SU-DHL-6 (cell line): ENCODE measurements at regions not wholly inside any gene's neighbourhood (a gene's known extent, or its start where the extent isn't known, plus 50 kb on each side); places are given as distances from the start of the nearest gene placed in this dataset.

Source experiments
- H2AFZ ChIP-seq: fragments of 200-600 bp; sonication (generic); 2 replicates; pipeline ENCODE4 v1.6.1; 2014; ENCODE audit warnings: low read depth, mild to moderate bottlenecking, moderate library complexity, mixed read lengths, antibody characterized with exemption, low read length; ENCODE audit not compliant: severe bottlenecking
- H3F3A ChIP-seq: fragments of 200-600 bp; shearing (Covaris generic); 2 replicates; pipeline ENCODE4 v1.6.0; 2016; ENCODE audit warnings: antibody characterized with exemption, mild to moderate bottlenecking; ENCODE audit not compliant: insufficient read depth
- H3K27ac ChIP-seq: fragments of 200-600 bp; sonication (generic); 2 replicates; pipeline ENCODE4 v1.5.1; 2016; ENCODE audit warnings: low read depth, mild to moderate bottlenecking, low read length, moderate library complexity, mixed read lengths
- H3K27me3 ChIP-seq: fragments of 200-600 bp; sonication (generic), shearing (Covaris generic); 2 replicates; pipeline ENCODE4 v1.6.0; 2014; ENCODE audit warnings: mild to moderate bottlenecking, low read length
- H3K36me3 ChIP-seq: fragments of 200-600 bp; sonication (generic); 2 replicates; pipeline ENCODE4 v1.6.1; 2014; ENCODE audit warnings: mild to moderate bottlenecking, low read length, mixed read lengths
- H3K4me2 ChIP-seq: fragments of 300-600, 200-600 bp; shearing (Covaris generic), sonication (generic); 2 replicates; pipeline ENCODE4 v1.6.0; 2014; ENCODE audit warnings: low read length, low read depth, mild to moderate bottlenecking; ENCODE audit not compliant: poor library complexity, severe bottlenecking
- H3K4me3 ChIP-seq: fragments of 200-600 bp; sonication (generic); 2 replicates; pipeline ENCODE4 v1.5.1; 2014; ENCODE audit warnings: antibody characterized with exemption, low read length, mild to moderate bottlenecking, mixed read lengths; ENCODE audit not compliant: insufficient read depth, poor library complexity, severe bottlenecking
- H3K79me2 ChIP-seq: fragments of 200-600 bp; sonication (generic); 2 replicates; pipeline ENCODE4 v1.6.1; 2014; ENCODE audit warnings: mild to moderate bottlenecking, low read length, moderate library complexity; ENCODE audit not compliant: insufficient read depth
- H3K9ac ChIP-seq: fragments of 200-600 bp; sonication (generic); 2 replicates; pipeline ENCODE4 v1.7.0; 2014; ENCODE audit warnings: mild to moderate bottlenecking, low read length
- H3K9me2 ChIP-seq: fragments of 200-600 bp; sonication (generic); replicated peaks from 2 replicates; pipeline ENCODE4 v1.6.1; 2014; ENCODE audit warnings: low read length; ENCODE audit not compliant: insufficient read depth
- H3K9me3 ChIP-seq: fragments of 200-600 bp; sonication (generic); 2 replicates; pipeline ENCODE4 v1.6.1; 2014; ENCODE audit warnings: low read length, mixed read lengths; ENCODE audit not compliant: insufficient read depth
- H4K20me1 ChIP-seq: fragments of 200-600 bp; sonication (generic); 2 replicates; pipeline ENCODE4 v1.6.1; 2014; ENCODE audit warnings: low read depth, mild to moderate bottlenecking, antibody characterized with exemption, low read length, moderate library complexity, mixed read lengths
- CTCF ChIP-seq: fragments of 200-600 bp; sonication (generic); IDR thresholded peaks from one replicate; pipeline ENCODE4 v1.5.1; 2017; ENCODE audit warnings: antibody characterized with exemption, mild to moderate bottlenecking, low read length, moderate library complexity; ENCODE audit not compliant: insufficient read depth, poor library complexity, severe bottlenecking
- EZH2phosphoT487 ChIP-seq: fragments of 200-600 bp; sonication (generic), shearing (Covaris generic); conservative IDR thresholded peaks from 2 replicates; pipeline ENCODE4 v1.6.1; 2018; ENCODE audit warnings: mild to moderate bottlenecking, antibody characterized with exemption, low read length, moderate library complexity, mixed read lengths

- Histone ChIP-seq H2AFZ (no peak overlapping the region), H3K36me3 (no peaks in the 10 kb centered on the region), H3K4me2 (no peak overlapping the region), H3K79me2 (no peaks in the 10 kb centered on the region), H4K20me1 (no peaks in the 10 kb centered on the region), H3K4me3 (no peak overlapping the region), H3K9me3 (no peaks in the 10 kb centered on the region), H3K27ac (no peak overlapping the region), H3F3A (no peaks in the 10 kb centered on the region), H3K9me2 (no peaks in the 10 kb centered on the region), H3K27me3 (no peaks in the 10 kb centered on the region), H3K9ac (no peak overlapping the region)
- TF ChIP-seq CTCF (no peak), EZH2phosphoT487 (no peak)
Measured at GRCh38 chr5:82408033-82408432, 129.9 kb upstream of the RPS23 start.

- TF ChIP-seq EZH2phosphoT487 (no peak), CTCF (no peak)
- no peak overlapping the region for H2AFZ ChIP-seq
- H3K9me3 ChIP-seq: no peaks in the 10 kb centered on the region
- H3K27me3 ChIP-seq: no peaks in the 10 kb centered on the region
- no peak overlapping the region for H3K9ac ChIP-seq
- no peaks in the 10 kb centered on the region for H3K79me2 ChIP-seq
- no peaks in the 10 kb centered on the region for H4K20me1 ChIP-seq
- H3K27ac ChIP-seq: no peak overlapping the region
- no peaks in the 10 kb centered on the region for H3K36me3 ChIP-seq
- no peaks in the 10 kb centered on the region for H3K9me2 ChIP-seq
- no peaks in the 10 kb centered on the region for H3F3A ChIP-seq
- H3K4me2 ChIP-seq: no peak overlapping the region
- H3K4me3 ChIP-seq: no peak overlapping the region
Measured at GRCh38 chr5:82406205-82406773, 128.1 kb upstream of the RPS23 start.

GRCh38 chr5:82405618-82406204, 127.6 kb upstream of the RPS23 start:
- Histone ChIP-seq H3K27ac (no peak overlapping the region), H3F3A (no peaks in the 10 kb centered on the region), H4K20me1 (no peaks in the 10 kb centered on the region), H3K4me2 (no peak overlapping the region), H3K79me2 (no peaks in the 10 kb centered on the region), H3K27me3 (no peaks in the 10 kb centered on the region), H3K36me3 (no peaks in the 10 kb centered on the region), H3K4me3 (no peak overlapping the region), H2AFZ (no peak overlapping the region), H3K9me3 (no peaks in the 10 kb centered on the region), H3K9me2 (no peaks in the 10 kb centered on the region), H3K9ac (no peak overlapping the region)
- TF ChIP-seq EZH2phosphoT487: no peak
- TF ChIP-seq CTCF: no peak
